K562 (cell line): ENCODE measurements at regions not wholly inside any gene's neighbourhood (a gene's known extent, or its start where the extent isn't known, plus 50 kb on each side); places are given as distances from the start of the nearest gene placed in this dataset.

Source experiments
- CBFB ChIP-seq: sonication (generic); formaldehyde crosslinking; IDR thresholded peaks from 2 replicates; pipeline ENCODE4 v1.4.0; 2020; ENCODE audit warnings: mild to moderate bottlenecking, missing genetic modification reagents
- CBX8 ChIP-seq: fragments of 200-600 bp; sonication (generic); IDR thresholded peaks from 2 replicates; pipeline ENCODE4 v1.6.1; 2012; ENCODE audit warnings: borderline replicate concordance, mixed run types, low read depth, mild to moderate bottlenecking, moderate library complexity, mixed read lengths, low read length, control low read depth, inconsistent platforms; ENCODE audit not compliant: poor library complexity, severe bottlenecking; ENCODE audit errors: extremely low read depth
- GABPB1 ChIP-seq: sonication (generic); formaldehyde crosslinking; IDR thresholded peaks from 2 replicates; pipeline ENCODE4 v1.8.0; 2022; ENCODE audit warnings: mild to moderate bottlenecking, missing genetic modification reagents
- RBFOX2 ChIP-seq: fragments of 200-400 bp; formaldehyde crosslinking; IDR thresholded peaks from 2 replicates; pipeline ENCODE4 v1.6.1; 2017; ENCODE audit warnings: low read depth, mild to moderate bottlenecking, low read length, moderate library complexity
- ZBTB1 ChIP-seq: sonication (generic); formaldehyde crosslinking; IDR thresholded peaks from 2 replicates; pipeline ENCODE4 v1.8.1; 2023; ENCODE audit warnings: missing genetic modification reagents, low read depth, mild to moderate bottlenecking, borderline replicate concordance
- TF ChIP-seq, protein P1 (sequence below), 3 experiments: IDR thresholded peaks in 2 of 3; conservative IDR thresholded peaks in 1 of 3; 2 replicates each; pipeline ENCODE4 v1.5.1; 2011 to 2012; ENCODE audit warnings: low read length in 3 of 3, mild to moderate bottlenecking in 3 of 3, control low read depth in 2 of 3, improper control_type of control experiment in 1 of 3, inconsistent platforms in 1 of 3, low read depth in 1 of 3, mixed read lengths in 1 of 3, moderate library complexity in 1 of 3; ENCODE audit not compliant: insufficient read depth in 2 of 3
- TF ChIP-seq, protein P2 (sequence below): fragments of 450-650 bp; IDR thresholded peaks from 2 replicates; pipeline ENCODE4 v1.6.1; 2016; ENCODE audit warnings: low read depth

DNA sequence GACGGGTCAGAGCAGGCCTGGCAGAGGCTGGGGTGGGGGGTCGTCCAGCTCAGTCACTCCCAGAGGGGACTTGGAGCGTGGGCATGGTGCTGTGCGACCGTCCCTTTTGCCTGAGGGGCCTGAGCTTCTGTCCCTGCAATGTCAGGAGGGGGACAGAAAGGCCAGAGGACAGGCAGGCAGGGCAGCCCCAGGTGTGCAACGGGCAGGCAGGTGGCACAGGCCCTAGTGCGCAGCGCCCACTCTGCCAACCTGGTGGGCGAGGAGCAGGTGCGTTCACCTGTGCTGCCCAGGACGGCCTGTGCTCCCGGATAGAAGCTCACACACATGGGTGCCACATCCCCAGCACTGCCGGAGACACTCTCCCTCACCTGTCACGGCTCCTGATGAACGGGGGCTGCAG, 78.7 kb upstream of the SLCO4A1 start:
- TF ChIP-seq ZBTB1 (CRISPR knock-in tag): no peak
- no peak for TF ChIP-seq RBFOX2
- no peak for TF ChIP-seq CBX8
- no peak for TF ChIP-seq CBFB (CRISPR knock-in tag)
- TF ChIP-seq, protein P1, sequence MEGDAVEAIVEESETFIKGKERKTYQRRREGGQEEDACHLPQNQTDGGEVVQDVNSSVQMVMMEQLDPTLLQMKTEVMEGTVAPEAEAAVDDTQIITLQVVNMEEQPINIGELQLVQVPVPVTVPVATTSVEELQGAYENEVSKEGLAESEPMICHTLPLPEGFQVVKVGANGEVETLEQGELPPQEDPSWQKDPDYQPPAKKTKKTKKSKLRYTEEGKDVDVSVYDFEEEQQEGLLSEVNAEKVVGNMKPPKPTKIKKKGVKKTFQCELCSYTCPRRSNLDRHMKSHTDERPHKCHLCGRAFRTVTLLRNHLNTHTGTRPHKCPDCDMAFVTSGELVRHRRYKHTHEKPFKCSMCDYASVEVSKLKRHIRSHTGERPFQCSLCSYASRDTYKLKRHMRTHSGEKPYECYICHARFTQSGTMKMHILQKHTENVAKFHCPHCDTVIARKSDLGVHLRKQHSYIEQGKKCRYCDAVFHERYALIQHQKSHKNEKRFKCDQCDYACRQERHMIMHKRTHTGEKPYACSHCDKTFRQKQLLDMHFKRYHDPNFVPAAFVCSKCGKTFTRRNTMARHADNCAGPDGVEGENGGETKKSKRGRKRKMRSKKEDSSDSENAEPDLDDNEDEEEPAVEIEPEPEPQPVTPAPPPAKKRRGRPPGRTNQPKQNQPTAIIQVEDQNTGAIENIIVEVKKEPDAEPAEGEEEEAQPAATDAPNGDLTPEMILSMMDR (IDR thresholded peaks at IDR 0.05 in 2 of 3, conservative IDR thresholded peaks at IDR 0.05 in 1 of 3; ENCODE audit: insufficient read depth in 2 of 3, low read depth in 1 of 3, low read length in 3 of 3): no peak
- no peak for TF ChIP-seq GABPB1 (CRISPR knock-in tag)
- TF ChIP-seq, protein P2, sequence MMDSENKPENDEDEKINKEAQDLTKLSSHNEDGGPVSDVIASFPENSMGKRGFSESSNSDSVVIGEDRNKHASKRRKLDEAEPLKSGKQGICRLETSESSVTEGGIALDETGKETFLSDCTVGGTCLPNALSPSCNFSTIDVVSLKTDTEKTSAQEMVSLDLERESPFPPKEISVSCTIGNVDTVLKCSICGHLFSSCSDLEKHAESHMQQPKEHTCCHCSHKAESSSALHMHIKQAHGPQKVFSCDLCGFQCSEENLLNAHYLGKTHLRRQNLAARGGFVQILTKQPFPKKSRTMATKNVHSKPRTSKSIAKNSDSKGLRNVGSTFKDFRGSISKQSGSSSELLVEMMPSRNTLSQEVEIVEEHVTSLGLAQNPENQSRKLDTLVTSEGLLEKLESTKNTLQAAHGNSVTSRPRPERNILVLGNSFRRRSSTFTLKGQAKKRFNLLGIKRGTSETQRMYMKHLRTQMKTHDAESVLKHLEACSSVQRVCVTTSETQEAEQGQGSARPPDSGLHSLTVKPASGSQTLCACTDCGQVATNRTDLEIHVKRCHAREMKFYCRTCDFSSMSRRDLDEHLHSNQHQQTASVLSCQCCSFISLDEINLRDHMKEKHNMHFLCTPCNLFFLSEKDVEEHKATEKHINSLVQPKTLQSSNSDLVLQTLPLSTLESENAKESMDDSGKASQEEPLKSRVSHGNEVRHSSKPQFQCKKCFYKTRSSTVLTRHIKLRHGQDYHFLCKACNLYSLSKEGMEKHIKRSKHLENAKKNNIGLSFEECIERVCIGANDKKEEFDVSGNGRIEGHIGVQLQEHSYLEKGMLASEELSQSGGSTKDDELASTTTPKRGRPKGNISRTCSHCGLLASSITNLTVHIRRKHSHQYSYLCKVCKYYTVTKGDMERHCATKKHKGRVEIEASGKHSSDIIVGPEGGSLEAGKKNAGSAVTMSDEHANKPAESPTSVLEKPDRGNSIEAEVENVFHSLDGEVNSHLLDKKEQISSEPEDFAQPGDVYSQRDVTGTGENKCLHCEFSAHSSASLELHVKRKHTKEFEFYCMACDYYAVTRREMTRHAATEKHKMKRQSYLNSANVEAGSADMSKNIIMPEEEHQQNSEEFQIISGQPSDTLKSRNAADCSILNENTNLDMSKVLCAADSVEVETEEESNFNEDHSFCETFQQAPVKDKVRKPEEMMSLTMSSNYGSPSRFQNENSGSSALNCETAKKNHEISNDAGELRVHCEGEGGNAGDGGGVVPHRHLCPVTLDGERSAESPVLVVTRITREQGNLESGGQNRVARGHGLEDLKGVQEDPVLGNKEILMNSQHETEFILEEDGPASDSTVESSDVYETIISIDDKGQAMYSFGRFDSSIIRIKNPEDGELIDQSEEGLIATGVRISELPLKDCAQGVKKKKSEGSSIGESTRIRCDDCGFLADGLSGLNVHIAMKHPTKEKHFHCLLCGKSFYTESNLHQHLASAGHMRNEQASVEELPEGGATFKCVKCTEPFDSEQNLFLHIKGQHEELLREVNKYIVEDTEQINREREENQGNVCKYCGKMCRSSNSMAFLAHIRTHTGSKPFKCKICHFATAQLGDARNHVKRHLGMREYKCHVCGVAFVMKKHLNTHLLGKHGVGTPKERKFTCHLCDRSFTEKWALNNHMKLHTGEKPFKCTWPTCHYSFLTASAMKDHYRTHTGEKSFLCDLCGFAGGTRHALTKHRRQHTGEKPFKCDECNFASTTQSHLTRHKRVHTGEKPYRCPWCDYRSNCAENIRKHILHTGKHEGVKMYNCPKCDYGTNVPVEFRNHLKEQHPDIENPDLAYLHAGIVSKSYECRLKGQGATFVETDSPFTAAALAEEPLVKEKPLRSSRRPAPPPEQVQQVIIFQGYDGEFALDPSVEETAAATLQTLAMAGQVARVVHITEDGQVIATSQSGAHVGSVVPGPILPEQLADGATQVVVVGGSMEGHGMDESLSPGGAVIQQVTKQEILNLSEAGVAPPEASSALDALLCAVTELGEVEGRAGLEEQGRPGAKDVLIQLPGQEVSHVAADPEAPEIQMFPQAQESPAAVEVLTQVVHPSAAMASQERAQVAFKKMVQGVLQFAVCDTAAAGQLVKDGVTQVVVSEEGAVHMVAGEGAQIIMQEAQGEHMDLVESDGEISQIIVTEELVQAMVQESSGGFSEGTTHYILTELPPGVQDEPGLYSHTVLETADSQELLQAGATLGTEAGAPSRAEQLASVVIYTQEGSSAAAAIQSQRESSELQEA: no peak
